OCI-LY3 (cell line): ENCODE measurements at regions not wholly inside any gene's neighbourhood (a gene's known extent, or its start where the extent isn't known, plus 50 kb on each side); places are given as distances from the start of the nearest gene placed in this dataset.

Source experiments
- H2AFZ ChIP-seq: fragments of 200-600, 300-600 bp; shearing (Covaris generic); 2 replicates; pipeline ENCODE4 v1.6.0; 2014; ENCODE audit warnings: antibody characterized with exemption, low read depth, low read length
- H3K27ac ChIP-seq: fragments of 200-600, 300-600 bp; sonication (generic); 2 replicates; pipeline ENCODE4 v1.5.1; 2014; ENCODE audit warnings: mild to moderate bottlenecking, low read length, moderate library complexity, mixed read lengths
- H3K27me3 ChIP-seq: fragments of 200-600, 300-600 bp; sonication (generic); 2 replicates; pipeline ENCODE4 v1.6.1; 2014; ENCODE audit warnings: low read depth, low read length, mixed read lengths
- H3K36me3 ChIP-seq: fragments of 200-600, 300-600 bp; sonication (generic); replicated peaks from 2 replicates; pipeline ENCODE3; 2014; ENCODE audit warnings: low read depth, low read length, mixed read lengths
- H3K4me1 ChIP-seq: fragments of 300-600, 200-600 bp; sonication (generic); 2 replicates; pipeline ENCODE4 v1.6.1; 2014; ENCODE audit warnings: low read length, mixed read lengths
- H3K4me2 ChIP-seq: fragments of 200-600, 300-600 bp; sonication (generic); 2 replicates; pipeline ENCODE4 v1.6.1; 2014; ENCODE audit warnings: low read length, mixed read lengths
- H3K4me3 ChIP-seq: fragments of 300-600, 200-600 bp; sonication (generic); 2 replicates; pipeline ENCODE4 v1.5.1; 2014; ENCODE audit warnings: antibody characterized with exemption, mild to moderate bottlenecking, low read length, moderate library complexity
- H3K79me2 ChIP-seq: fragments of 300-600, 200-600 bp; shearing (Covaris generic); 2 replicates; pipeline ENCODE4 v1.6.1; 2014; ENCODE audit warnings: mild to moderate bottlenecking, low read length, mixed read lengths
- H3K9ac ChIP-seq: fragments of 300-600, 200-600 bp; shearing (Covaris generic); 2 replicates; pipeline ENCODE4 v1.6.0; 2014; ENCODE audit warnings: mild to moderate bottlenecking, low read length, moderate library complexity
- H3K9me3 ChIP-seq: fragments of 200-600, 300-600 bp; shearing (Covaris generic); 2 replicates; pipeline ENCODE4 v1.6.1; 2014; ENCODE audit warnings: low read length, mixed read lengths; ENCODE audit not compliant: insufficient read depth
- H4K20me1 ChIP-seq: fragments of 200-600, 300-600 bp; sonication (generic); 2 replicates; pipeline ENCODE4 v1.6.1; 2016; ENCODE audit warnings: low read length, mixed read lengths; ENCODE audit not compliant: insufficient read depth
- CTCF ChIP-seq: fragments of 200-600, 300-600 bp; sonication (generic); IDR thresholded peaks from 2 replicates; pipeline ENCODE4 v1.5.1; 2014; ENCODE audit warnings: antibody characterized with exemption, low read length, low read depth
- EZH2phosphoT487 ChIP-seq: fragments of 200-600 bp; shearing (Covaris generic); IDR thresholded peaks from 2 replicates; pipeline ENCODE4 v1.6.1; 2018; ENCODE audit warnings: antibody characterized with exemption, mixed run types, low read depth

- peak; percentile 56 for TF ChIP-seq CTCF
- TF ChIP-seq EZH2phosphoT487: no peak
- H3K9me3 ChIP-seq: no peaks in the 10 kb centered on the region
These were observed 237.3 kb downstream of the S1PR1 start for GRCh38 chr1:101474039-101474665.

GRCh38 chr1:101476541-101476940, 239.7 kb downstream of the S1PR1 start:
- Histone ChIP-seq H3K27ac (no peak overlapping the region), H3K36me3 (no peaks in the 10 kb centered on the region), H3K4me1 (no peaks in the 10 kb centered on the region), H3K4me2 (no peak overlapping the region), H4K20me1 (no peaks in the 10 kb centered on the region), H3K79me2 (no peaks in the 10 kb centered on the region), H3K4me3 (no peak overlapping the region), H3K27me3 (no peaks in the 10 kb centered on the region), H3K9ac (no peak overlapping the region), H3K9me3 (no peaks in the 10 kb centered on the region), H2AFZ (no peak overlapping the region)
- no peak for TF ChIP-seq CTCF
- no peak for TF ChIP-seq EZH2phosphoT487

More at GRCh38 chr1:101474039-101474665, 237.3 kb downstream of the S1PR1 start:
- Histone ChIP-seq H3K27ac (no peak overlapping the region), H3K4me3 (no peak overlapping the region), H3K4me2 (no peak overlapping the region), H3K27me3 (no peaks in the 10 kb centered on the region), H3K9ac (no peak overlapping the region), H3K4me1 (no peaks in the 10 kb centered on the region), H2AFZ (no peak overlapping the region), H4K20me1 (no peaks in the 10 kb centered on the region), H3K79me2 (no peaks in the 10 kb centered on the region), H3K36me3 (no peaks in the 10 kb centered on the region)

GRCh38 chr1:101479945-101480344, 243.1 kb downstream of the S1PR1 start:
- Histone ChIP-seq H3K27ac (no peak overlapping the region), H3K27me3 (no peaks in the 10 kb centered on the region), H3K36me3 (no peaks in the 10 kb centered on the region), H3K79me2 (no peaks in the 10 kb centered on the region), H3K4me3 (no peak overlapping the region), H2AFZ (no peak overlapping the region), H3K9ac (no peak overlapping the region), H4K20me1 (no peaks in the 10 kb centered on the region), H3K9me3 (no peaks in the 10 kb centered on the region), H3K4me1 (no peaks in the 10 kb centered on the region), H3K4me2 (no peak overlapping the region)
- TF ChIP-seq EZH2phosphoT487 (no peak), CTCF (no peak)

- Histone ChIP-seq H3K36me3 (no peaks in the 10 kb centered on the region), H3K4me3 (no peak overlapping the region), H3K27me3 (no peaks in the 10 kb centered on the region), H3K79me2 (no peaks in the 10 kb centered on the region), H3K4me2 (no peak overlapping the region), H3K9ac (no peak overlapping the region), H3K27ac (no peak overlapping the region), H4K20me1 (no peaks in the 10 kb centered on the region), H3K4me1 (no peaks in the 10 kb centered on the region), H2AFZ (no peak overlapping the region), H3K9me3 (no peaks in the 10 kb centered on the region)
- TF ChIP-seq EZH2phosphoT487: no peak
These were observed 245.5 kb downstream of the S1PR1 start for GRCh38 chr1:101482306-101482705.
